HCT116 (cell line): ENCODE measurements at regions not wholly inside any gene's neighbourhood (a gene's known extent, or its start where the extent isn't known, plus 50 kb on each side); places are given as distances from the start of the nearest gene placed in this dataset.

Experiments used
- ATAC-seq: fragments of 200-7000 bp; cut with Tn5 transposase; 2 replicates; pipeline ENCODE4 v1.9.1; 2020; ENCODE audit warnings: mild to moderate bottlenecking, moderate library complexity
- BruUV-seq: library from RNA; stranded (reverse); fragments of 400-500 nt; replicated peaks from 2 replicates; lab custom pipeline; 2021; lab: Mats Ljungman, UMichigan
- CTCF ChIA-PET: fragments of 300-600 bp; sonication (Branson Sonifier 250); formaldehyde crosslinking; loops from one replicate; lab custom pipeline; 2021; ENCODE audit warnings: antibody characterized with exemption; lab: Charles Lee
- POLR2A ChIA-PET: fragments of 300-600, 350-600 bp; sonication (Branson Sonifier 250); formaldehyde crosslinking; loops from one replicate; lab custom pipeline; 2021; ENCODE audit warnings: antibody characterized with exemption; lab: Charles Lee
- RAD21 ChIA-PET, 2 experiments: fragments of 300-600 bp; sonication (Branson Sonifier 250); formaldehyde crosslinking; loops; one replicate each; lab custom pipeline; 2023; ENCODE audit warnings: low total read pairs in 2 of 2; ENCODE audit not compliant: uncharacterized antibody in 2 of 2, unreplicated experiment in 2 of 2, low non-redundant PET in 1 of 2; lab: Charles Lee
- DNase-seq: peaks from one replicate; pipeline ENCODE4 v3.0.0-alpha.2; 2010; ENCODE audit warnings: low read depth, low spot score
- H2AFZ ChIP-seq: fragments of 200-600 bp; shearing (Covaris generic), sonication (generic); 2 replicates; pipeline ENCODE4 v1.6.1; 2017; ENCODE audit warnings: low read depth, mixed run types, mixed read lengths, antibody characterized with exemption, low read length; ENCODE audit not compliant: poor library complexity, severe bottlenecking
- H3K27ac ChIP-seq: 2 replicates; pipeline ENCODE4 v1.5.1; 2012; ENCODE audit warnings: low read depth, low read length
- H3K27me3 ChIP-seq: fragments of 200-600 bp; sonication (generic); 2 replicates; pipeline ENCODE4 v1.6.1; 2016; ENCODE audit warnings: mixed run types, low read length, mixed read lengths; ENCODE audit not compliant: insufficient read depth
- H3K36me3 ChIP-seq, 2 experiments: fragments of 200-500 bp in 1 of 2; fragments of 200-600 bp in 1 of 2; sonication (Bioruptor generic) in 1 of 2; sonication (generic) in 1 of 2; 2 replicates each; pipeline versions ENCODE4 v1.5.1 to v1.6.1; 2014 to 2016; ENCODE audit warnings: low read length in 2 of 2, inconsistent platforms in 1 of 2, mixed read lengths in 1 of 2, mixed run types in 1 of 2; ENCODE audit not compliant: insufficient read depth in 2 of 2, control insufficient read depth in 1 of 2
- H3K4me1 ChIP-seq, 2 experiments: fragments of 200-600 bp in 1 of 2; sonication (generic) in 1 of 2; 2 replicates each; pipeline versions ENCODE4 v1.5.1 to v1.6.1; 2012 to 2017; ENCODE audit warnings: low read length in 2 of 2, inconsistent platforms in 1 of 2, mild to moderate bottlenecking in 1 of 2, mixed read lengths in 1 of 2, mixed run types in 1 of 2, moderate library complexity in 1 of 2; ENCODE audit not compliant: insufficient read depth in 2 of 2, control insufficient read depth in 1 of 2
- H3K4me2 ChIP-seq: fragments of 200-600 bp; sonication (generic); 2 replicates; pipeline ENCODE4 v1.6.1; 2017; ENCODE audit warnings: mixed run types, low read length, mixed read lengths
- H3K4me3 ChIP-seq, 2 experiments: fragments of 200-600 bp in 1 of 2; sonication (generic) in 1 of 2; replicated peaks in 1 of 2; 2 replicates each; pipeline ENCODE4 v1.5.1; 2011 to 2016; ENCODE audit warnings: low read length in 2 of 2, control low read depth in 1 of 2, low read depth in 1 of 2, mild to moderate bottlenecking in 1 of 2, mixed read lengths in 1 of 2, mixed run types in 1 of 2
- H3K79me2 ChIP-seq: fragments of 200-600 bp; sonication (generic); 2 replicates; pipeline ENCODE4 v1.6.1; 2017; ENCODE audit warnings: mild to moderate bottlenecking, mixed run types, low read length, moderate library complexity, mixed read lengths; ENCODE audit not compliant: insufficient read depth
- H3K9ac ChIP-seq: fragments of 200-600 bp; sonication (generic); 2 replicates; pipeline ENCODE4 v1.6.1; 2016; ENCODE audit warnings: low read length, mixed read lengths
- H3K9me2 ChIP-seq: fragments of 200-600 bp; sonication (generic), shearing (Covaris generic); 2 replicates; pipeline ENCODE4 v1.6.1; 2017; ENCODE audit warnings: mixed run types, mild to moderate bottlenecking, moderate library complexity; ENCODE audit not compliant: insufficient read depth
- H3K9me3 ChIP-seq, 2 experiments: fragments of 200-500 bp in 1 of 2; fragments of 200-600 bp in 1 of 2; sonication (Bioruptor generic) in 1 of 2; sonication (generic) in 1 of 2; 2 replicates each; pipeline ENCODE4 v1.6.1; 2014 to 2017; ENCODE audit warnings: low read length in 2 of 2, mixed read lengths in 2 of 2, inconsistent platforms in 1 of 2, low read depth in 1 of 2, mild to moderate bottlenecking in 1 of 2, mixed run types in 1 of 2, moderate library complexity in 1 of 2; ENCODE audit not compliant: control insufficient read depth in 1 of 2, insufficient read depth in 1 of 2
- H4K20me1 ChIP-seq: fragments of 200-600 bp; sonication (generic), shearing (Covaris generic); 2 replicates; pipeline ENCODE4 v1.6.1; 2017; ENCODE audit warnings: mixed run types, mild to moderate bottlenecking, moderate library complexity; ENCODE audit not compliant: insufficient read depth
- CEBPB ChIP-seq: IDR thresholded peaks from 2 replicates; pipeline ENCODE4 v1.6.1; 2012; ENCODE audit warnings: low read depth
- EGR1 ChIP-seq: IDR thresholded peaks from 2 replicates; pipeline ENCODE4 v1.6.1; 2012; ENCODE audit warnings: low read depth
- ELF1 ChIP-seq: IDR thresholded peaks from 2 replicates; pipeline ENCODE4 v1.6.1; 2012; ENCODE audit warnings: low read depth, borderline replicate concordance
- EZH2 ChIP-seq: fragments of 200-600 bp; sonication (generic); IDR thresholded peaks from 2 replicates; pipeline ENCODE4 v1.6.1; 2017; ENCODE audit warnings: antibody characterized with exemption, mixed run types
- REST ChIP-seq: IDR thresholded peaks from 2 replicates; pipeline ENCODE4 v1.6.1; 2012; ENCODE audit warnings: low read depth
- SIN3A ChIP-seq: IDR thresholded peaks from 2 replicates; pipeline ENCODE4 v1.6.1; 2012; ENCODE audit warnings: low read depth
- TCF7L2 ChIP-seq: IDR thresholded peaks from 2 replicates; pipeline ENCODE4 v1.7.0; 2011; ENCODE audit warnings: borderline replicate concordance, inconsistent platforms; ENCODE audit not compliant: insufficient read depth, insufficient read length; ENCODE audit errors: extremely low read depth
- intact Hi-C: fragments of 100-400 bp; cut with micrococcal nuclease; formaldehyde crosslinking; loops from 2 replicates; pipeline ENCODE4 v1.10.0; 2022

DNA sequence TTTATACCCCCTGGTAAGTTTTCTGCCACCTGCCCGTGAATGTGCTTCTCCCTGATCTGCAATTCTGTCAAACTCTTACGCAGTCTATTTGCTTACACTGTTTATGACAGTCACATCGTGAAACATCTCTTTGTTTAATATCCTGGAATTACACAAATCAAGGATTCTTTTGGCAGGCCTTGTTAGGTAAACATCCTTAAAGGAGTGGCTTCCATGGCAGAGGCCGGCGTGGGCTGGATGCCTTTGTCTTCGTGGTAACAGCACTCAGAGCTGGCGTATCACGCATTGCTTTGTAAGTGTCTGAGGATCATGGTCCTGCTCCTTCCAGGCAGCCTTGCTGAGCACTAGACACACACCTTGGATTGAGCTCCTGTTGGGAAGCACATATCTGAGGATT lies 145.7 kb downstream of the IRX1 start:
- POLR2A ChIA-PET, result no interaction called here
- no peak overlapping the region for H3K4me2 ChIP-seq
- TF ChIP-seq CEBPB (no peak), REST (no peak), TCF7L2 (no peak), ELF1 (no peak), EGR1 (no peak), EZH2 (no peak)
- intact Hi-C loops, result no loop called here
- BruUV-seq, result no TSS peak
- H3K27me3 ChIP-seq, result no peaks in the 10 kb centered on the region
- H3K36me3 ChIP-seq, result no peaks in the 10 kb centered on the region
- no peaks in the 10 kb centered on the region for H4K20me1 ChIP-seq
- H3K4me3 ChIP-seq, result no peak overlapping the region
- ATAC-seq, result no peak
- CTCF ChIA-PET, result no interaction called here
- no peak overlapping the region for H2AFZ ChIP-seq
- H3K9me2 ChIP-seq, result no peaks in the 10 kb centered on the region
- no peak for DNase-seq
- H3K79me2 ChIP-seq, result no peaks in the 10 kb centered on the region
- no peak overlapping the region for H3K9ac ChIP-seq
- no peak overlapping the region for H3K27ac ChIP-seq
- H3K9me3 ChIP-seq, result peaks cover 6 to 55% of the 10 kb centered on the region in 2 experiments; a peak in 2 of 4 replicates
- RAD21 ChIA-PET, result no interaction called here
- H3K4me1 ChIP-seq, result no peaks in the 10 kb centered on the region

DNA sequence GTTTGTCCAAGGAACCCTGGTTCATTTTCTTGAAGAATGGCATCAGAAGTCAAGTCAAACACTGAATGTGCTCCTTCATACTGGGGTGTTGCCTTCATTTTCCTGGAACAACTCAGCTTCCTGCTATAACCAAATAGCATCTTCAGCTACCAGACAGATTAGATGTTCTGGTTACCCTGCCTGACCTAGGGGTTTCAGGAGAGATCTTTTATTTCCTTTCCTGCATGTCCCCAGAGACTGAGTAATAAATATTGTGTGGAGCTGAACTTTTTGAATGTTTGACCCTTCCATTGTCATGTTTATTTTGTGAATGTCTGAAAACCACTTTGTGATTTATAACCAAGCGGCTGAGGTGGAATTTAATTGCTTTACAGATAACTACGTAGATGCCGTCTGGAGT lies 147.1 kb downstream of the IRX1 start:
- CTCF ChIA-PET, result no interaction called here
- BruUV-seq, result no TSS peak
- Histone ChIP-seq H3K4me3 (no peak overlapping the region), H3K79me2 (no peaks in the 10 kb centered on the region), H3K9me2 (no peaks in the 10 kb centered on the region), H3K4me2 (no peak overlapping the region), H3K9me3 (peaks cover 6 to 47% of the 10 kb centered on the region in 2 experiments; a peak in 2 of 4 replicates), H3K27me3 (no peaks in the 10 kb centered on the region), H3K36me3 (no peaks in the 10 kb centered on the region), H3K27ac (no peak overlapping the region), H4K20me1 (no peaks in the 10 kb centered on the region), H2AFZ (no peak overlapping the region), H3K4me1 (no peaks in the 10 kb centered on the region), H3K9ac (no peak overlapping the region)
- DNase-seq (no peak), ATAC-seq (no peak)
- intact Hi-C loops, result no loop called here
- RAD21 ChIA-PET, result no interaction called here
- POLR2A ChIA-PET, result no interaction called here
- no peak for TF ChIP-seq SIN3A
